Dedifferentiated amniotic fluid mesenchymal stem cell (primary cell): ENCODE measurements at regions not wholly inside any gene's neighbourhood (a gene's known extent, or its start where the extent isn't known, plus 50 kb on each side); places are given as distances from the start of the nearest gene placed in this dataset.

Experiments
- DNase-seq: peaks from one replicate; pipeline ENCODE4 v3.0.0-alpha.2; 2016; ENCODE audit errors: extremely low spot score

DNA sequence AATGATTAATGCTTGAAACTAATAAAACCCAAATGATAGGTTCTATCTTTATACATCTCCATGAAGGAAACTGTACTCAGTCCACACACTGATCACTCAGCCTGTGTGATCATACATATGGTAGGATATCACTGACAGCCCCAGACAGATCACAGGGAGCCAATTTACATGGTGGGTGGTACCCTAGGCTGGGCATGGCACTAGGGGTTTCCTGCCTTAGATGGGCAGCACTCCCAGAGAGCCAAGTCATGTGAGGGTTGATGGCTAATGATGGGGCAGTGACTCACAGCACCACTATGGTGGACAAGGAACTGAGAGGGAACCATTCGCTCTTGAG, 89.6 kb upstream of the PTPRR start:
- DNase-seq = no peak

DNA sequence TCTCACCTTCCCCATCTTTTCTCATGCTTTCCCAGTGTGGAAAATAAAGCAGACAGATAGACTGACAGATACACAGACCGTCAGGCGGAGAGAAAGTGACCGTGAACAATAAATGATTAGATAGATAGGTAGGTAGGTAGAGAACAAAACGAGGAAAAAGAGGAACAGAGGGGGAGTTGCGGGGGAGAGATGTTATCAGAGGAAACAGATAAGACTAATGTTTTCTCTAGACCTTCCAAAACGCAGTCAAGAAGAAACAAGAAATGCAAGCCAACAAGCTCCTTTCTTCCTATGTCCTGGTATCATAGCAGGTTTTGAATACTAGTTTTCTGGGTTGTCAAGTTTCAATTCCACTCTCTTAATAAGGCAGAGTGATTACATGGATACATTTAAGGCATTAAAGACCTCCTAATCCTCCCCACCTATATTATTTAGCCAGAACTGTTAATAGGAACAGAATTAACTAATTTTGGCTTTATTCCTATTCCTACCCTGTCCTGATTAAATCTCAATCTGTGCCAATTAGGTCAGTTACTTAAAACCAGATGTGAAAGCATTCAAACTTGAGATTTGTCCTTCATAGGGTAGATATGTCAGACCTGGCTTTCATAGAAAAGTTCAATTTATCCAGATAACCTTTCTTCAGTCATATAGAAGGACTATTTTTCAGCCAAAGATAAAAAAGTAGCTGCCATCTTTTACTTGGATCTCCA, 89.0 kb upstream of the PTPRR start:
- no peak for DNase-seq

DNA sequence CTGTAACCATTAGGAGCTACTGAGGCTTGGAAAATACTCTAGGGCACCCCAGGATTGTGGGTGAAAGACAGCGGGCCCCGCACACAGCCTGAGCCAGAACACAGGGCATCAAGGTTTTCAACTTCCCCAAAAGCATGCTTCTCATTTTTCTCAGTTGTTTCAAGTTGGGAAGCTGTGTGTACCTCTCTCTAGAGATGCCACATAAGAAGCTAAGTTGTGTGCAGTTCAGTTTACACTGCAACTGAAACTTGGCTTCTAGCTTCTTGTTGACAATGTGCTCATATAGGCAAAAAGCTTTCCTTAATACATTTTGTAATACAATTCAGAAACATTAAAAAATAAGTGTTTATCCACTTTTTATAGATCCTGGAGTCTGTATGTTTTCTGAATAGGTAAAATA, 88.1 kb upstream of the PTPRR start:
- no peak for DNase-seq

DNA sequence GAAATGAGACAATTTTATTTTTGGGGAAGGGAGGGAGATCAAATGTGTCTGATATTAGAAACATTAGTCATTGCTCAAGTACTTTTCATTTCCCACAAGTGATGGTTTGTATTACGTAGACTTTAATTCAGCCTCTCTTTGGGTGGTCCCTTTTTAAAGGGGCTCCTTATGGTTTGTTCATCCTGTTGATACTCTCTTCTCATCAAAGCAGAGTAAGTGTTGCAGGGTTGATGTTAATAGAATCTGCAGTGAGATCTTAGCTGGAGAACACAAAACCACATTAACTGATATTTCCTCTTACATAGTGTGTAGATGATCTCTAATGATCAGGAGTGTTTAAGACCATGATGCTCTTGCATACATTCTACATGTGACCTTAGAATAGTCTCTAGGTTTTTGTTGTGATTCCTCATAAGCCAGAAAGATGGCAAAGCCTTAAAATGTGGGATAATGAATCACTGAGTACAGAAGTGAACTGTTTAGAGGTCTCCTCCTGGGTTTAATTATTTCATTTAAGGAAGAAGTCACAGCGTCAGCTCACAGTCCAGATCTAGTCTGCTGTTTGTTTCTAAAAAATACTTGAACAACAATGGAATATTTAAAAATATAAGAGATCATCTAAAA, 87.4 kb upstream of the PTPRR start:
- no peak for DNase-seq

DNA sequence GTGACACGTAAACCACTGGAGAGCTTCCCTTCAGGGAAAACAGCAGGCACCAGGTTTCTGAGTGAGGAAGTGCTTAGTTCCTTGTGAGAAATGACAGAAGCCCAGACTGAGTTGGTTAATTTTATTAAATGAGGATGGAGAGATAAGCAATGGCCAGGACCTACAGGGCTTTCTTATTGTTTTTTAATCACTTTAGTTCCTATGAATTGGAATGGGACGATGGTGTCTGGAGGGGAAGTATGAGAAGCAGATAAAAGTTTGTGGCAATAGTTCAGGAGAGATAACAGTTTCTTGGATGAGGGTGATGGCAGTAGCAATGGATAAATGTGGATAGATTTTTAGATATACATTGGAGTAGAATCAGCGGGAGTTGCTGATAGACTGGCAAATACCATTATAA, 86.5 kb upstream of the PTPRR start:
- DNase-seq = no peak

DNA sequence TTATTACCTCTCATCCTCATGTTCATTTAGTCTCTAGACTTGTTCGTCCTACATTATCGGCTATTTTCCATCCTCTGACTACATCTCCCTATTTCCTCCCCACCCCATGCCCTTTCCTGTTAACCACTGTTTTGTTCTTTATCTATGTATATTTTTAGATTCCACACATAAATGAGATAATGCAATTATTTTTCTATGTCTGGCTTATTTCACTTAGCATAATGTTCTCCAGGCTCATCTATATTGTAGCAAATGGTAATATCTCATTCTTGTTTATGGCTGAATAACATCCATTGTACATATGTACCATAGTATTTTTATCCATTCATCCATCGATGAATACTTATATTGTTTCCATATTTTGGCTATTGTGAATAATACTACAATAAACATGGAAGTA, 84.6 kb upstream of the PTPRR start:
- DNase-seq = no peak

DNA sequence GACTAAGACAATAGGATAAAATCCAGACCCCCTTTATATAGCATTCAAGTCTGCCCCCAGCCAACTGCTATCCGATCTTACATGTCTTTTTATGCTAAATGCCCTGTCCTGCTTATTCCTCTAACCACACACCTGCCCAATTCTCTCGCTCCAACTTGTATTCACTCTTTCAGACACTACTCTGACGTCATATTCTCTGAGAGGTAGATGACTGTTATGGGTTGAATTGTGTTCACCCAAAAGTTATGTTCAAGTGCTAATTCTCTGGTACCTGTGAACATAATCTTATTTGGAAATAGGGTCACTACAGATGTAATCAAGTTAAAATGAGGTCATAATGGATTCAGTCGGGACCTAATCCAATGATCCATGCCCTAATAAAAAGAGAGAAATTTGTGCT, 84.0 kb upstream of the PTPRR start:
- no peak for DNase-seq

DNA sequence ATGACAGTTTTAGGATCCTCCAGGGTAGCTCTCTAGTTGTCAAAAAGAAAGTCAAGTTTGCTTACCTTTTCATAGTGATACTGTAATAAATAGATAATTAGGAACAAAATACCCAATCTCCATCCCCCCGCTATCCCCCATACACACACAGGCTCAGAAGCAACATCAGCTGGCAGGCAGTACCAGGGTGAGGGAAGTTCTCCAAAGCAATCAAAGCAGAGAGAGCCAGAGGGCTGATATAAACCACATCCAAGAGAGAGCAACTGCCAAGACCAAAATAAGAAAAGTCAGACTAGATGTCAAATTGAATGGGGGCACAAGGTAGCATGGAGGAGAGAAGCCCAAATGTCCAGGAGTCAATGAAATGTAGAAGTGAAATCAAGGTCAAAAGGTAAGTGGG, 80.2 kb upstream of the PTPRR start:
- no peak for DNase-seq

DNA sequence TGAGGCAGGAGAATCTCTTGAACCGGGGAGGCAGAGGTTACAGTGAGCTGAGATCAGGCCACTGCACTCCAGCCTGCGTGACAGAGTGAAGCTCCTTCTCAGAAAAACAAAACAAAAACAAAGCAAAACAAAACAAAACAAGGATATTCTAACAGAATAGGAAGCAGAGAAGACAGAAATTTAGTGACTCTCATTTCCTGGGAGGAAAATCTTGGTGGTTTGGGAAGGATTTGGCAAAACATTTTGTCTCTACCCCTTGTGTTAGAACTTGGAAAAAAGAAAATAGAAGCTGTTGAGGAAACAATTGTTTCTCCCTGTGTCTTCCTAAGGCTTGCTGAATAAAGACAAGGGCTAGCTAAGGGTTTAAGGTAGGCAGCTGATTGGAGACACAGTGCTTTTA, 79.7 kb upstream of the PTPRR start:
- no peak for DNase-seq

DNA sequence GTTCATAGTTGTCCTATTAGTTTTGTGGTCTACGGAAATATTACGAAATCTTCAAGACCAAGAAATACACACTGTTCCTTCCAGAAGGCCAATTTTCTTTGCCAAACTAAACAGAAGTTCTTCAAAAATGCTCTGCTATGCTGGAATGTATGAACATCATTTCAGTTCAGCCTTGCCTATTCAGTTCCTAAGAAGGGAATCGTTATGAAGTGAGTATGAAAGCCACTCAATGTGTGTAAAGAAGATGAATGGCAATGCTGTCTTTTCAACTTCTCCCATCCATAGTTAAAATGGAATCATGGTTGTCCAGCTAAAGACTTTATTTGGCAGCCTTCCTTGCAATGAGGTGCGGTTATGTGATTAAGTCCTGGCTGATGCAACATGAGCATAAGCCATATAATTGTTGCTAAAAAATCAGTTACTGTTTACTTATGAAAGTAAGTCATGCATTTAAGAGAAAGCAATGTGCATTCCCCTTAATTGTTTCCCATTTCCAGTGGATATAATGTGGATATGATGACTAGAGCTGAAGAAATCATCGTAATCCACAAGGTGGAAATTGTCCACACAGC, 73.8 kb upstream of the PTPRR start:
- DNase-seq = peak; percentile 92

DNA sequence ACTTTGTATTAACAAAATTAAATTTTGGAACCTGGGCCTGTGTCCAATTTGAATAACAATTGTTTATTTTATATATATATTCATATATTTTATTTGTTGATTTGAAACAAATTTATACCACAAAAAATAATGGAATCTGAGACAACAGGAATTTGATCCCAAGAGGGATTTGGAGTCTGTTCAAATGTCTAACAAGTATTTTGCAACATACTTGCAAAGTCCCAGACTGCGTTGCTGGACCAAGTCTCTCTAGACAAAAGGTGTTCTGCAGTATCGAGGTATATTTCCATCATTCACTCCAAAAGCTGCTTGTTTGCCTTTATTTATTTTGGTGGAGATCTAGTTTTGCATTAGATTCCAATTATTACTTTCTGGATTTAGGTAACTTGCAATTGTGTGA, 68.7 kb upstream of the PTPRR start:
- DNase-seq = no peak

DNA sequence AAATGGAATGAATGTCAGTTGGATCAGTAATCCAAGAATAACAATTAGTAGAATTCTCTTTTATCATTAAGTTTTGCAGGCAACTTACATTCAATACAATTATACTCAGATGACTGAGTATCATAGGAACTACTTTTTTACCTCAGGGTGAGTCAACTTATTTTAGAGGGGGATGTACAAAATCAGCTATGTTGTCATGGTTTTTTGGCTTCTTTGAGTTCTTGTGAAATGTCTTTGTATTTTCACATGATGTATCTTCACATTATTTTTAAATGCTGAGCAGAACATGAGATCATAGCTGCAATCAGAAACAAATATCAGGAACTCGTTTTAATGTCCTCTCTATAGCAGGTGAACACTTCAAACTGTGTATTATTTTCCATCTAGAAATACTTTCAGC, 65.3 kb upstream of the PTPRR start:
- DNase-seq = peak; percentile 54

DNA sequence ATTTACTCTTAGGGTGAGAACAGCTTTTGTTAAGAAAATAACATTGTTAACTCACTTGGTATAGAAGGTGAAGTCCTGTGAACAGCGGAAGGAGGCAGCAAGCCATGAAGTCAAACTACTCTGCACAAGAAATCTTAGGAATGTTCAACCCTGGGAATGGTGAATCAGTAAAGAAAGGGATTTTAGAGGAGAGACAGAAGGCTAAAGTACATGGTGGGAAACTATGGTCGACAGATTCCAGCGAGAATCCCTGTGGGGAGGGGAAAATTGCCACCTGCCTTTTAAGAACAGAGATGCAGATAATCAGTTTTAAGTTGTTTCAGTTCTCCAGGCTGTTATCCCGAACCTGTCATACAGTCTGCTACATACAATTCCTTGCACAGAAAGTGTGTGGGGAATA, 63.2 kb upstream of the PTPRR start:
- DNase-seq = no peak

DNA sequence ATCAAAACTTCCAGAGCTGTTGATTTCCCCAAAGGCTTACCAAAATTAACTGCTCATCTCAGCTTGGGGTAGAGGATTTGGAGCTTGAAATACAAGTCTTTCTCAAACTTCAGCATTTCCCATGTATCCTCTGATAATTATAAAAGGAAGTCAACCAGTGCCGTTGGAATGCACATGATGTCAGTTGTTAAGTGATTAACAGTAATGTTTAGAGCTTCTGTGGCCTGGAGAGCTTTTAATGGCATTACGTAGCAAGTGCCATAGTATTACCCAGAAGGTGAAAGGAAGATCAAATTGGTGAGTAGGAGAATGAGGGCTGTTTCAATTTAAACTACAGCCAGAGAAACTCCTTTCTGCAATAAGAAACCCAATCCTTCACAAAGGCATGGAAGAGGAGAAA, 62.5 kb upstream of the PTPRR start:
- no peak for DNase-seq

DNA sequence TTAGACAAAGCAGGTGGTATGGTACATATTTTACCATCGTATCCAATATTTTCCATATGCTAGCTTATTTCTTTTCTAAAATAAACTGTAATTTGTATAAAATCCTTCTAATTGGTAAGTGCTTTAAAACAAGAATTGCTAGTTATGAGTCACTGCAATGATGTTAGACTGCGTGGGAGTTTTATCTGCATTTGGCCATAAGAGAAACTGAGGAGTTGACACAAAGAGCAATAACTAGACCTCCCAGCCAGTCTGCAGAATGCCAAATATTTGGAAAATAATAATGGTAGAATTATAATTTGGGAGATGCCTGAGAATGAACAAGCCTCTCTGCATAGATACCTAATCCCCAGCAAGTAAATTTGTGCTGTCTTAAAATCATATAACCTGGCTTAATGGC, 61.7 kb upstream of the PTPRR start:
- no peak for DNase-seq

DNA sequence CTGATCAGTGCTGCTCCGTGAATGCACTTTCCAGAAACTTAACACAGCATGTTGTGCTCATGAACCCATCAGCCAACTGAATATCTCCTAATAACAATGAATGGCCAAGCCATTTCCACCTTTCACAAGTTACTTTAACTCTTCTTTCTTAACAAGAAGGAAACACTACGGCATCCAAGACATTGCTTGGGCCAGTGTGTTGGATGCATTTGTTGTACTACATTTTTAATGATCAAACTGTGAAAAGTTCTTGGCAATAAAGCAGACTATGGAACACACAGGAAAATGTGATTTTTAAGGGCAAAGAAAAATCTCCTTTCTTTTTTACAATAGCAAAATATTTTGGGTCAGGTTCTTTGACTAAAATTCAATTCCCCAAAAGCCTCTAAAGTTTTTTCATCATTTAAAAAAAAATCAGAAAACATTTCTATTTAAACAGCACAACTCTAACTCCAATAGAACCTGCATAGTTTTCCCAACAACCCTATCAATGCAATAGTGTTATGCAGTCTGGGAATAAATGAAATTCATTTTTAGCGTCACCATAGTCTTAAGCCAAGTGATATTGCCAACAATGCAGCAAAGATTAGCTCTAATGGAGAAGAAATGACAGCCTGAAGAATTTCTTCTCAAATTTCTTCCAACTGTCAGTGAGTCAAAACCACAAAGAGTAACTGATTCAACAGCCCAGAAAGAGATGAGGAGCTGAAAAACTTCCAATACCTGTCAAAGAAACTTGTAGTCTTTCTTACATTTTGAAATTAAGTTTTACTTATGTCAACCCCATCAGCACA, 50.7 kb upstream of the PTPRR start:
- DNase-seq = peak; percentile 56
